H7 (cell line): ENCODE measurements at regions not wholly inside any gene's neighbourhood (a gene's known extent, or its start where the extent isn't known, plus 50 kb on each side); places are given as distances from the start of the nearest gene placed in this dataset.
"Not testable (repeated sequence)": the region's sequence is repeated elsewhere in the genome, so short reads cannot be mapped to it uniquely, and the experiment has no call there.

Source experiments
- DNase-seq: peaks from one replicate; pipeline ENCODE4 v3.0.0; 2012
- H3K27me3 ChIP-seq: 2 replicates; pipeline ENCODE4 v1.6.0; 2011; ENCODE audit warnings: mild to moderate bottlenecking, low read length; ENCODE audit not compliant: control insufficient read depth, insufficient read depth
- H3K36me3 ChIP-seq: replicated peaks from 2 replicates; pipeline ENCODE4 v1.5.1; 2011; ENCODE audit warnings: low read length; ENCODE audit not compliant: control insufficient read depth, insufficient read depth
- H3K4me3 ChIP-seq: 2 replicates; pipeline ENCODE4 v1.5.1; 2011; ENCODE audit warnings: low read depth, mild to moderate bottlenecking, control low read depth, low read length, moderate library complexity; ENCODE audit not compliant: insufficient read depth

- no peaks in the 10 kb centered on the region for H3K27me3 ChIP-seq
- DNase-seq: no peak
Measured at GRCh38 chr2:204363513-204363912, 181.8 kb upstream of the PARD3B start.

GRCh38 chr2:204364860-204365535, 180.3 kb upstream of the PARD3B start:
- DNase-seq: no peak
- Histone ChIP-seq H3K36me3 (no peaks in the 10 kb centered on the region), H3K27me3 (no peaks in the 10 kb centered on the region), H3K4me3 (no peak overlapping the region)

More at GRCh38 chr2:204363513-204363912, 181.8 kb upstream of the PARD3B start:
- Histone ChIP-seq H3K4me3 (no peak overlapping the region), H3K36me3 (no peaks in the 10 kb centered on the region)

DNA sequence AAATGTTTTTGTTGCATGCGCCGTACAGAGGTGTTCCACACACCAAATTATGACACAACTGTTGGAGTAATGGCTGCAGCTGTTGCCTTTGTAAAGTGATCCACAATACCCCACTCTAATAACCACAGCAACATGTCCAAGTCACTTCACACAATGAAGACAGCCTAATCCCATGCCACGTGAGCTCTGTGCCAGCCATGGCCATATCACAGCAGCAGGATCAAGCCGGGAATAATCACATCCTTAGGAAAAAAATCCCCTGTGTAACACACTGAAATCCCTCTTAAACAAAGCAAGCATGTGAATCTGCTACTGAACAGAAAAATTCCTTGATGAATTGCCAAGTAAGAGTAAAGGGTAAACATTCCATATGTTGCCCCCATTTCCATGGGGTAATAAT, 179.5 kb upstream of the PARD3B start:
- no peaks in the 10 kb centered on the region for H3K27me3 ChIP-seq
- no peaks in the 10 kb centered on the region for H3K36me3 ChIP-seq
- DNase-seq: no peak
- no peak overlapping the region for H3K4me3 ChIP-seq

DNA sequence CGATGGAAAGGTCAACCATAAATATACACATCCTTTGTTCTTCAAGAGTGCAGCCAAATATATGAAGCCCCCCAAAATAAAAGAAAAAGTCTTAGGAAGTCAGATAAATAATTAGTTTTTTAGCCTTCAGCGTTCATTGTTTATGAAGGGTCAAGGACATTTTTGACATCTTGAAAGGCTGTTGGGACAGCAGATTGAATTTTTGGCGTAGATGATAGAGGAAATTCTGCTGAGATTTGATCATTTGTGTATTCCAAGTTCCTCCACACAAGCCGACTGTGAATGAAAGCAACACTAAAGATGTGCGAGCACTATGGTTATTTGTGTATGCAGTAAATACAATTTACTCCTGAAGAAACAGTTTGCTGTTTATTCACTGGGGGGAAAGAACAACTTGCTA, 177.8 kb upstream of the PARD3B start:
- H3K36me3 ChIP-seq: no peaks in the 10 kb centered on the region
- no peak for DNase-seq
- H3K4me3 ChIP-seq: no peak overlapping the region
- H3K27me3 ChIP-seq: no peaks in the 10 kb centered on the region

- H3K4me3 ChIP-seq: no peak overlapping the region
- H3K27me3 ChIP-seq: no peaks in the 10 kb centered on the region
- H3K36me3 ChIP-seq: no peaks in the 10 kb centered on the region
- no peak for DNase-seq
Measured at GRCh38 chr2:204370172-204370718, 175.0 kb upstream of the PARD3B start.

DNA sequence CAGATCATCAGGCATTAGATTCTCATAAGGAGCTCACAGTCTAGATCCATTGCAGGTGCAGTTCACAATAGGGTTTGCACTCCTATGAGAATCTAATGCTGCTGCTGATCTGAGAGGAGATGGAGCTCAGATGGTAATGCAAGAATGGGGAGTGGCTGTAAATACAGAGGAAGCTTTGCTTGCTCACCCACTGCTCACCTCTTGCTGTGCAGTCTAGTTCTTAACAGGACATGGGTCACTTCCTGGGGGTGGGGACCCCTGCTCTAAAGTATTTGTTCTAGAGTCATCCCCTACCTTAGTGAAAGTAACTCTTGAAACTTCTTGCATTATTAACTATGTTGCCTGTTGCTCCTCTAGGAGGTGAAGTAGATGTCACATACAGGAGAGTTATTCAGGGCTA, 171.3 kb upstream of the PARD3B start:
- no peak for DNase-seq
- no peaks in the 10 kb centered on the region for H3K36me3 ChIP-seq
- H3K27me3 ChIP-seq: no peaks in the 10 kb centered on the region
- no peak overlapping the region for H3K4me3 ChIP-seq

DNA sequence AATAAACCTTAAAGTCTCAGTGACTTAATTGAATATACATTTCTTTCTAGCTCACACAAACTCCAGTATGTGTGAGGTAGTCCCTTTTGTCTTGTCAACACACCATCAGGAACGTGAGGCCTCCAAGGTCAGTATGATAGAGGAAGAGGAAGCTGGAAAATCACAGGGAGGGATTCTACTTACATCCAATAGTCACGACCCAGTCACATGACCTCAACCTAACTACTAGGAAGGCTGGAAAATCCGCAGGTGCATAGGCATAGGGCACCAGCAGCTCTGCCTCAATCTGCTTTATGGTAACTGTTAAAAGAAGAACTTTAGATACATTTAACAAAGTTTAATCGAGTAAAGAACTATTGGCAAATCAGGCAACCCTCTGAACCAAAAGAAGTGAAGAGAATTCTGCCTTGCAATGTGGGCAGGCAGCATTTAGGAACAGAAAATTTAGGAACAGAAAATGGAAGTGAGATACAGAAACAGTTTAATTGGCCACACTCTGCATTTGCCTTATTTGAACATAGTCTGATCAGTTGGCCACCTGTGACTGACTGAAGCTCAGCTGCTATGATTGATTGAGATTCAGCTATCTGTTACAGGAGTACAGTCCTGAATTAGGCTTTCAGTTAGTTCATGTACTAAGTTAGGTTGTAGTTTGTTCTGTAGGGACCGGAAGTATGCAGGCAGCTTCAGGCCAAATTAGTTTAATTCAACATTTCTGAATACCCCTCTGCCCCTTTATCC, 165.0 kb upstream of the PARD3B start:
- DNase-seq: no peak
- no peak overlapping the region for H3K4me3 ChIP-seq
- H3K27me3 ChIP-seq: no peaks in the 10 kb centered on the region
- H3K36me3 ChIP-seq: no peaks in the 10 kb centered on the region

DNA sequence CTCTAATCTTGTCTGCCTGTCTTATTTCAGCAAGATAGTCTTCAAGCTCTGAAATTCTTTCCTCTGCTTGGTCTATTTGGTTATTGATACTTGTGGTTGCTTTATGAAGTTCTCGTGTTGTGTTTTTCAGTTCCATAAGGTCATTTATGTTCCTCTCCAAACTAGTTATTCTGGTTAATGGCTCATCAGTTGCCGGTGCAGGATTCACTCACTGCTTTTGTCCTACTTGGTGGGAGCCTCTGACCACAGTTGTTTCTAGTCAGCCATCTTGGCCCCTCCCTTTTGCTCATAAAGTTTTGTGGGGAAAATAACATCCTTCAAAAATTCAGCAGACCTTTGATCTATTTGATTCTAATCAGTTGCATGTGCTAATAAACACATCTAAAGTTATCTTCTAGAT, 158.6 kb upstream of the PARD3B start:
- Histone ChIP-seq H3K36me3 (no peaks in the 10 kb centered on the region), H3K27me3 (no peaks in the 10 kb centered on the region)
- DNase-seq: no peak

DNA sequence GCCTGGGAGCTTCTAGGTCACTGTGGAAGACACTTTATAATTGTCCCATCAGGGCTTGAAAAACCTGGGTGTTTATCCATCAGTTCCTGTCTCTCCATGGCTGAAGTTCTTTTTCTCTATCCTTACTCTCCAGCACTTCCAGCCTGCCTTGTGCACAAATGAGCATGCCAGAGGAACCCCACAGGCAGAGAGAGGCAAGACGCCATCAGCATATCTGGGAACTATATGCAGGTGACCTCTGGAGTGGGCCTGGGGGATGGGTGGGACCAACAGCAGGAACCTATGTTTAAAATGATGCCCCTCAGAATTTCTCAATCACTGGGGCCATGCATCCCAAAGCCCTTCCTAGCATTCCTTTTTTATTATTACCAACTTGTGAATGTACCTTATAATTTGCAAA, 156.2 kb upstream of the PARD3B start:
- H3K4me3 ChIP-seq: no peak overlapping the region
- DNase-seq: no peak
- H3K27me3 ChIP-seq: no peaks in the 10 kb centered on the region
- H3K36me3 ChIP-seq: no peaks in the 10 kb centered on the region

More for the DNA sequence above, 158.6 kb upstream of the PARD3B start:
- no peak overlapping the region for H3K4me3 ChIP-seq

DNA sequence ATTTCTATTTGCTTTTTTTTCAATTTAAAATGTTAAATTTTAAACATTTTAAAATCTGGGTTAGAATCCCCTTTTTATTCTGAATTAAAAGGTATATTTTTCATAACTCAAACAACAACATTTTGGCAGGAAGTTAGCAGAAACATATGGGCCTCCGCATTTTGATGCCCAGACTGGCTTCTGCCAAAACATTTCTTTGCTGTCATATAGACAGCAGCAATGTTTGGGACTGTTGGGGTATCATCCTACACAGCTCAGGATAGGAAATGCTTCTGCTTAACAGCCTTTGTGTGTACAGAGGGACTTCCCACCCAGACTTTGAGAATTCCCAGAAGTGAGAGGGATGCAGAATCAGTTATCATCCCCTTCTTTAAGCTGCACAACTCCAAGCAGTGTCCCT, 155.4 kb upstream of the PARD3B start:
- Histone ChIP-seq H3K27me3 (no peaks in the 10 kb centered on the region), H3K4me3 (no peak overlapping the region), H3K36me3 (no peaks in the 10 kb centered on the region)
- no peak for DNase-seq

DNA sequence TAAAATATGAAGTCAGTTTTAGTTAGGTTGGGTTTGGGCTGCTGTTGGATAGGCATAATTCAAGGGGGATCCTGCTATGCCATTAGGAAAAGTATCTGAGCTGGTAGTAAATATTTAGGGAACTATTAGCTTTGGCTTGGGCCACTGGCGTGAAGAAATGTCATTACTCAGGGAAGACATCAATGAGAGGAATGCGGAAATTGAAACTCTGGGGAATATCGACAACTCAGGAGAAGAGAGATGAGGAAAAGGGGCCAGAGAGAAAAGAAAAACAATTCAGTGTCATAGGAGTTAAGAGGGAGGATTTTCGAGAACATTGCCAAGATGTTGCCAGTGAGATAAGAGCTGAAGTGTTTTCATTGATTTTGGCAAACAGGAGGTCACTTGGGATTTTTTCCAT, 149.7 kb upstream of the PARD3B start:
- Histone ChIP-seq H3K27me3 (no peaks in the 10 kb centered on the region), H3K36me3 (no peaks in the 10 kb centered on the region), H3K4me3 (no peak overlapping the region)
- no peak for DNase-seq

- H3K4me3 ChIP-seq: no peak overlapping the region
- H3K27me3 ChIP-seq: no peaks in the 10 kb centered on the region
- DNase-seq: no peak
- H3K36me3 ChIP-seq: no peaks in the 10 kb centered on the region
Measured at GRCh38 chr2:204401114-204401513, 144.2 kb upstream of the PARD3B start.

GRCh38 chr2:204407204-204408014, 137.9 kb upstream of the PARD3B start:
- Histone ChIP-seq H3K4me3 (no peak overlapping the region), H3K27me3 (no peaks in the 10 kb centered on the region), H3K36me3 (no peaks in the 10 kb centered on the region)
- no peak for DNase-seq

GRCh38 chr2:204412782-204413181, 132.5 kb upstream of the PARD3B start:
- not testable (repeated sequence) for DNase-seq, H3K36me3 ChIP-seq, H3K27me3 ChIP-seq, H3K4me3 ChIP-seq
